HepG2 (cell line): ENCODE measurements at regions not wholly inside any gene's neighbourhood (a gene's known extent, or its start where the extent isn't known, plus 50 kb on each side); places are given as distances from the start of the nearest gene placed in this dataset.
A peak's percentile ranks its signal among the peaks of the same experiment; 100 is the strongest.

ENCODE experiments used
- ARNTL ChIP-seq: sonication (generic); formaldehyde crosslinking; IDR thresholded peaks from 2 replicates; pipeline ENCODE4 v1.4.0; 2020; ENCODE audit warnings: mild to moderate bottlenecking, missing genetic modification reagents
- ATF1 ChIP-seq: IDR thresholded peaks from 2 replicates; pipeline ENCODE4 v1.6.1; 2016; ENCODE audit warnings: mild to moderate bottlenecking, control low read depth
- EP300 ChIP-seq, 3 experiments: sonication (generic) in 1 of 3; formaldehyde crosslinking in 1 of 3; IDR thresholded peaks; 2 replicates each; pipeline versions ENCODE4 v1.5.1 to v1.6.1; 2011 to 2020; ENCODE audit warnings: low read depth in 2 of 3, low read length in 2 of 3, borderline replicate concordance in 1 of 3, improper control_type of control experiment in 1 of 3, mild to moderate bottlenecking in 1 of 3, missing genetic modification reagents in 1 of 3, moderate library complexity in 1 of 3
- FOXJ3 ChIP-seq: sonication (generic); formaldehyde crosslinking; IDR thresholded peaks from 2 replicates; pipeline ENCODE4 v1.4.0; 2020; ENCODE audit warnings: missing genetic modification reagents, mild to moderate bottlenecking, borderline replicate concordance
- HOXA7 ChIP-seq: sonication (generic); formaldehyde crosslinking; IDR thresholded peaks from 2 replicates; pipeline ENCODE4 v1.8.1; 2022; ENCODE audit warnings: mild to moderate bottlenecking, missing genetic modification reagents, moderate library complexity
- JUN ChIP-seq: sonication (generic); formaldehyde crosslinking; IDR thresholded peaks from 2 replicates; pipeline ENCODE4 v1.4.0; 2020; ENCODE audit warnings: mild to moderate bottlenecking, missing genetic modification reagents
- KLF13 ChIP-seq: sonication (generic); formaldehyde crosslinking; IDR thresholded peaks from 2 replicates; pipeline ENCODE4 v1.4.0; 2020; ENCODE audit warnings: mild to moderate bottlenecking, missing genetic modification reagents
- MEF2D ChIP-seq: sonication (generic); formaldehyde crosslinking; IDR thresholded peaks from 2 replicates; pipeline ENCODE4 v1.5.1; 2020; ENCODE audit warnings: mild to moderate bottlenecking, missing genetic modification reagents
- NCOA2 ChIP-seq: sonication (generic); formaldehyde crosslinking; IDR thresholded peaks from 2 replicates; pipeline ENCODE4 v1.8.0; 2022; ENCODE audit warnings: inconsistent platforms
- NONO ChIP-seq, 2 experiments: fragments of 450-650 bp in 1 of 2; sonication (generic) in 1 of 2; formaldehyde crosslinking in 1 of 2; IDR thresholded peaks in 1 of 2; conservative IDR thresholded peaks in 1 of 2; 2 replicates each; pipeline versions ENCODE4 v1.6.1 to v1.8.0; 2017 to 2022; ENCODE audit warnings: mild to moderate bottlenecking in 1 of 2, missing genetic modification reagents in 1 of 2, moderate library complexity in 1 of 2
- REPIN1 ChIP-seq: sonication (generic); formaldehyde crosslinking; IDR thresholded peaks from 2 replicates; pipeline ENCODE4 v1.8.0; 2022; ENCODE audit warnings: missing genetic modification reagents, low read depth, mild to moderate bottlenecking, borderline replicate concordance
- SALL1 ChIP-seq: sonication (generic); formaldehyde crosslinking; IDR thresholded peaks from 2 replicates; pipeline ENCODE4 v1.8.0; 2022; ENCODE audit warnings: mild to moderate bottlenecking, missing genetic modification reagents
- SMARCC2 ChIP-seq: fragments of 450-650 bp; IDR thresholded peaks from 2 replicates; pipeline ENCODE4 v1.6.1; 2017; ENCODE audit warnings: antibody characterized with exemption, mild to moderate bottlenecking
- SP140L ChIP-seq: sonication (generic); formaldehyde crosslinking; IDR thresholded peaks from 2 replicates; pipeline ENCODE4 v1.4.0; 2020; ENCODE audit warnings: missing genetic modification reagents, borderline replicate concordance
- SP4 ChIP-seq: sonication (generic); formaldehyde crosslinking; IDR thresholded peaks from 2 replicates; pipeline ENCODE4 v1.8.1; 2023; ENCODE audit warnings: mild to moderate bottlenecking, missing genetic modification reagents
- SRSF9 ChIP-seq: fragments of 200-400 bp; formaldehyde crosslinking; IDR thresholded peaks from 2 replicates; pipeline ENCODE4 v1.6.1; 2018; ENCODE audit warnings: borderline replicate concordance, mild to moderate bottlenecking, low read depth, low read length; ENCODE audit not compliant: insufficient read depth, poor library complexity, severe bottlenecking
- SYNCRIP ChIP-seq: fragments of 200-400 bp; formaldehyde crosslinking; IDR thresholded peaks from 2 replicates; pipeline ENCODE4 v1.6.1; 2018; ENCODE audit warnings: mild to moderate bottlenecking, low read depth, low read length; ENCODE audit not compliant: insufficient read depth
- WIZ ChIP-seq: sonication (generic); formaldehyde crosslinking; IDR thresholded peaks from 2 replicates; pipeline ENCODE4 v1.5.1; 2020; ENCODE audit warnings: mild to moderate bottlenecking, missing genetic modification reagents
- ZEB1 ChIP-seq: IDR thresholded peaks from 2 replicates; pipeline ENCODE4 v1.6.1; 2012; ENCODE audit warnings: mild to moderate bottlenecking, low read depth, inconsistent platforms; ENCODE audit not compliant: insufficient replicate concordance
- ZKSCAN1 ChIP-seq: fragments of 150-350 bp; IDR thresholded peaks from 2 replicates; pipeline ENCODE4 v1.6.1; 2014; ENCODE audit warnings: low read length
- ZKSCAN5 ChIP-seq: sonication (generic); formaldehyde crosslinking; IDR thresholded peaks from 2 replicates; pipeline ENCODE4 v1.5.1; 2020; ENCODE audit warnings: mild to moderate bottlenecking, missing genetic modification reagents
- ZNF629 ChIP-seq: sonication (generic); formaldehyde crosslinking; conservative IDR thresholded peaks from 2 replicates; pipeline ENCODE4 v1.5.0; 2020; ENCODE audit warnings: missing genetic modification reagents
- ZNF7 ChIP-seq: IDR thresholded peaks from 2 replicates; pipeline ENCODE4 v1.6.1; 2016; ENCODE audit warnings: missing biosample characterization, missing genetic modification reagents
- TF ChIP-seq, protein P1 (sequence below): sonication (generic); formaldehyde crosslinking; IDR thresholded peaks from 2 replicates; pipeline ENCODE4 v1.9.0; 2021; ENCODE audit warnings: missing genetic modification reagents, borderline replicate concordance
- TF ChIP-seq, protein P2 (sequence below): sonication (generic); formaldehyde crosslinking; conservative IDR thresholded peaks from 2 replicates; pipeline ENCODE4 v1.4.0; 2020; ENCODE audit warnings: missing genetic modification reagents
- TF ChIP-seq, protein P3 (sequence below): sonication (generic); formaldehyde crosslinking; IDR thresholded peaks from 2 replicates; pipeline ENCODE4 v1.4.0; 2020; ENCODE audit warnings: missing genetic modification reagents

DNA sequence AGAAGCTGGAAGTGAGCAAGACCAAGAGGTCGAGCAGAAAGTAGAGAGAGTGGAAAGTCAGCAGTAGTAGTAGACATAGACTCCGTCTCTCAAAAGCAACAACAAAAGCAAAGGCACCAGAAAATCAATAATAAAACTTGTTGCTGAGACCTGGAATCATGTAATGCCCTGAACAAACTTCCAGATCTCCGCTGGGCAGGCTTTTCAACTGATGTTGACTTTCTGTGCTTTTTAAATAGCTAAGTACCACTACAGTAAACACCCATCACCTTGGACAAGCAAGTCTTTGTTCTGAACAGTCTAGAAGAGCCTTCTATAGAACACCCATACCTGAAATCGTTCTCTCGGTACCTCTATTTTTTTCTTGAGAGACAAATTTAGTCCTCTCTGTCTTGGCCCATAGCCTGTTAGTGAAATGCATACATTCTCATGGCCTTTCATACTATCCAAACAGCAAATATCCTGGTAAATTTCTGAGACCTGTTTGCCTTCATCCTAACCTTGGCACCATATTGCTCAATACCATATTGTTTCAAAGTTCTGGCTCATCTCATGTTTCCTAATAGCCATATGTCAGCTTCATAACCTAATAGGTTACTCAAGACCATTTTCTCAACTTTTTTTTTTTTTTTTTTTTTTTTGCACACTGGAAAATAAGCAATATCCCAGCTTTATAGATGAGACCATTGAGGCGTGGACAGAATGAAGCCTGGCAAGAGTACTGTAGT lies 200.6 kb upstream of the RBPJ start (continued):
- TF ChIP-seq, protein P1, sequence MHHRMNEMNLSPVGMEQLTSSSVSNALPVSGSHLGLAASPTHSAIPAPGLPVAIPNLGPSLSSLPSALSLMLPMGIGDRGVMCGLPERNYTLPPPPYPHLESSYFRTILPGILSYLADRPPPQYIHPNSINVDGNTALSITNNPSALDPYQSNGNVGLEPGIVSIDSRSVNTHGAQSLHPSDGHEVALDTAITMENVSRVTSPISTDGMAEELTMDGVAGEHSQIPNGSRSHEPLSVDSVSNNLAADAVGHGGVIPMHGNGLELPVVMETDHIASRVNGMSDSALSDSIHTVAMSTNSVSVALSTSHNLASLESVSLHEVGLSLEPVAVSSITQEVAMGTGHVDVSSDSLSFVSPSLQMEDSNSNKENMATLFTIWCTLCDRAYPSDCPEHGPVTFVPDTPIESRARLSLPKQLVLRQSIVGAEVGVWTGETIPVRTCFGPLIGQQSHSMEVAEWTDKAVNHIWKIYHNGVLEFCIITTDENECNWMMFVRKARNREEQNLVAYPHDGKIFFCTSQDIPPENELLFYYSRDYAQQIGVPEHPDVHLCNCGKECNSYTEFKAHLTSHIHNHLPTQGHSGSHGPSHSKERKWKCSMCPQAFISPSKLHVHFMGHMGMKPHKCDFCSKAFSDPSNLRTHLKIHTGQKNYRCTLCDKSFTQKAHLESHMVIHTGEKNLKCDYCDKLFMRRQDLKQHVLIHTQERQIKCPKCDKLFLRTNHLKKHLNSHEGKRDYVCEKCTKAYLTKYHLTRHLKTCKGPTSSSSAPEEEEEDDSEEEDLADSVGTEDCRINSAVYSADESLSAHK = no peak
- TF ChIP-seq, protein P2, sequence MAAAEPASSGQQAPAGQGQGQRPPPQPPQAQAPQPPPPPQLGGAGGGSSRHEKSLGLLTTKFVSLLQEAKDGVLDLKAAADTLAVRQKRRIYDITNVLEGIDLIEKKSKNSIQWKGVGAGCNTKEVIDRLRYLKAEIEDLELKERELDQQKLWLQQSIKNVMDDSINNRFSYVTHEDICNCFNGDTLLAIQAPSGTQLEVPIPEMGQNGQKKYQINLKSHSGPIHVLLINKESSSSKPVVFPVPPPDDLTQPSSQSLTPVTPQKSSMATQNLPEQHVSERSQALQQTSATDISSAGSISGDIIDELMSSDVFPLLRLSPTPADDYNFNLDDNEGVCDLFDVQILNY (CRISPR knock-in tag) = no peak
- no peak for TF ChIP-seq ZEB1
- peak; percentile 54; the same call in 1 of the 2 replicates for TF ChIP-seq NCOA2 (CRISPR knock-in tag)
- peak; percentile 55; the same call in 1 of the 2 replicates for TF ChIP-seq FOXJ3 (CRISPR knock-in tag)
- TF ChIP-seq JUN (CRISPR knock-in tag) = no peak
- TF ChIP-seq ZKSCAN1 = no peak
- TF ChIP-seq EP300 (IDR thresholded peaks at IDR 0.05; ENCODE audit: low read depth in 2 of 2, low read length in 2 of 2) = 0 out of 4 replicates have a peak, but pooled peaks of 1 of the 2 experiments have one; percentile 2
- no peak for TF ChIP-seq EP300 (CRISPR knock-in tag; IDR thresholded peaks at IDR 0.05; ENCODE audit: borderline replicate concordance)
- TF ChIP-seq, protein P3, sequence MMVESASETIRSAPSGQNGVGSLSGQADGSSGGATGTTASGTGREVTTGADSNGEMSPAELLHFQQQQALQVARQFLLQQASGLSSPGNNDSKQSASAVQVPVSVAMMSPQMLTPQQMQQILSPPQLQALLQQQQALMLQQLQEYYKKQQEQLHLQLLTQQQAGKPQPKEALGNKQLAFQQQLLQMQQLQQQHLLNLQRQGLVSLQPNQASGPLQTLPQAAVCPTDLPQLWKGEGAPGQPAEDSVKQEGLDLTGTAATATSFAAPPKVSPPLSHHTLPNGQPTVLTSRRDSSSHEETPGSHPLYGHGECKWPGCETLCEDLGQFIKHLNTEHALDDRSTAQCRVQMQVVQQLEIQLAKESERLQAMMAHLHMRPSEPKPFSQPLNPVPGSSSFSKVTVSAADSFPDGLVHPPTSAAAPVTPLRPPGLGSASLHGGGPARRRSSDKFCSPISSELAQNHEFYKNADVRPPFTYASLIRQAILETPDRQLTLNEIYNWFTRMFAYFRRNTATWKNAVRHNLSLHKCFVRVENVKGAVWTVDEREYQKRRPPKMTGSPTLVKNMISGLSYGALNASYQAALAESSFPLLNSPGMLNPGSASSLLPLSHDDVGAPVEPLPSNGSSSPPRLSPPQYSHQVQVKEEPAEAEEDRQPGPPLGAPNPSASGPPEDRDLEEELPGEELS (CRISPR knock-in tag) = peak; percentile 80
- TF ChIP-seq WIZ (CRISPR knock-in tag) = no peak
- TF ChIP-seq HOXA7 (CRISPR knock-in tag) = no peak
- TF ChIP-seq ZKSCAN5 (CRISPR knock-in tag) = no peak
- TF ChIP-seq SP4 (CRISPR knock-in tag) = no peak
- TF ChIP-seq ARNTL = no peak
- no peak for TF ChIP-seq NONO (IDR thresholded peaks at IDR 0.05)
- no peak for TF ChIP-seq NONO (CRISPR knock-in tag; conservative IDR thresholded peaks at IDR 0.05)
- no peak for TF ChIP-seq ZNF629 (CRISPR knock-in tag)
- no peak for TF ChIP-seq ZNF7 (CRISPR knock-in tag)
- TF ChIP-seq SRSF9 = no peak
- TF ChIP-seq SALL1 (CRISPR knock-in tag) = peak; percentile 25; the same call in 1 of the 2 replicates
- TF ChIP-seq KLF13 = no peak
- TF ChIP-seq MEF2D (CRISPR knock-in tag) = no peak
- no peak for TF ChIP-seq SYNCRIP
- TF ChIP-seq REPIN1 (CRISPR knock-in tag) = no peak
- no peak for TF ChIP-seq SMARCC2
- TF ChIP-seq SP140L = no peak
- no peak for TF ChIP-seq ATF1
